GM12801 (cell line): ENCODE measurements at regions not wholly inside any gene's neighbourhood (a gene's known extent, or its start where the extent isn't known, plus 50 kb on each side); places are given as distances from the start of the nearest gene placed in this dataset.

Source experiments
- TF ChIP-seq, protein P1 (sequence below): IDR thresholded peaks from one replicate; pipeline ENCODE4 v1.5.1; 2011; ENCODE audit warnings: control low read depth; ENCODE audit not compliant: insufficient read length; ENCODE audit errors: extremely low read depth

DNA sequence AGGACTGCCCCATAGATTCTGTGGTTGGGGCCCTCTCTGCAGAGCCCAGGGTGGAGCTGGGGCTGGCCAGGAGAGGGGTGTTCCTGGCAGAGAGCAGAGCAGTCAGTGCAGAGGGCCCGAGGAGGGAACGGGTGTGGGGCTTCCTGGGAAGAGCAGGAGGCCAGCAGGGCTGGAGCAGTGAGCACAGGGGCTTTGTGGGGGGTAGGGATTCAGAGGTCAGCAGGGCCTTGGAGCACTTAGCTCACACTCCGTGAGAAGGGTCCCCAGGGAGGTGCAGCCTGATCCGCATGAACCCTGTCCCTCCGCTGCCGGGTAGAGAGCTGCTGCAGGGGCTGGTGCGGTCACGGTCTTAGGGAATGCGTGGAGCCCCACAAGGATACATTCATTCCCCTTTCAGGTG, 113.0 kb upstream of the CIBAR2 start:
- TF ChIP-seq, protein P1, sequence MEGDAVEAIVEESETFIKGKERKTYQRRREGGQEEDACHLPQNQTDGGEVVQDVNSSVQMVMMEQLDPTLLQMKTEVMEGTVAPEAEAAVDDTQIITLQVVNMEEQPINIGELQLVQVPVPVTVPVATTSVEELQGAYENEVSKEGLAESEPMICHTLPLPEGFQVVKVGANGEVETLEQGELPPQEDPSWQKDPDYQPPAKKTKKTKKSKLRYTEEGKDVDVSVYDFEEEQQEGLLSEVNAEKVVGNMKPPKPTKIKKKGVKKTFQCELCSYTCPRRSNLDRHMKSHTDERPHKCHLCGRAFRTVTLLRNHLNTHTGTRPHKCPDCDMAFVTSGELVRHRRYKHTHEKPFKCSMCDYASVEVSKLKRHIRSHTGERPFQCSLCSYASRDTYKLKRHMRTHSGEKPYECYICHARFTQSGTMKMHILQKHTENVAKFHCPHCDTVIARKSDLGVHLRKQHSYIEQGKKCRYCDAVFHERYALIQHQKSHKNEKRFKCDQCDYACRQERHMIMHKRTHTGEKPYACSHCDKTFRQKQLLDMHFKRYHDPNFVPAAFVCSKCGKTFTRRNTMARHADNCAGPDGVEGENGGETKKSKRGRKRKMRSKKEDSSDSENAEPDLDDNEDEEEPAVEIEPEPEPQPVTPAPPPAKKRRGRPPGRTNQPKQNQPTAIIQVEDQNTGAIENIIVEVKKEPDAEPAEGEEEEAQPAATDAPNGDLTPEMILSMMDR: no peak

DNA sequence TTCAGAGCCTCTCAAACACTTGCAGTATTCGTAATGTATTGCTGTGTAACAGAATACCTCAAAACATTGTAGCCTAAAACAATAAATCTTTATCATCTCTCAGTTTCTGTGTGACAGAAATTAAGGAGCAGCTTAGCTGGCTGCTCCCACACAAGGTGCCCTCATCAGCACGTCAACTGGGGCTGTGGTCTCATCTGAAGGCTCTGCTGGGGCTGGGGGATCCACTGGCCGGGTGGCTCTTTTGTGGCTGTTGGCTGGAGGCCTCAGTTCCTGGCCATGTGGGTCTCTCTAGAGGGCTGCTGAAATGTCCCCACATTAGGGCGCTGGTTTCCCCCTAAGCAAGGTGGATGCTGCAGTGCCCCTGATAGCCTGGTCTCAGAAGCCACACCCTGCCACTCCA, 113.4 kb upstream of the CIBAR2 start:
- TF ChIP-seq, protein P1: no peak

DNA sequence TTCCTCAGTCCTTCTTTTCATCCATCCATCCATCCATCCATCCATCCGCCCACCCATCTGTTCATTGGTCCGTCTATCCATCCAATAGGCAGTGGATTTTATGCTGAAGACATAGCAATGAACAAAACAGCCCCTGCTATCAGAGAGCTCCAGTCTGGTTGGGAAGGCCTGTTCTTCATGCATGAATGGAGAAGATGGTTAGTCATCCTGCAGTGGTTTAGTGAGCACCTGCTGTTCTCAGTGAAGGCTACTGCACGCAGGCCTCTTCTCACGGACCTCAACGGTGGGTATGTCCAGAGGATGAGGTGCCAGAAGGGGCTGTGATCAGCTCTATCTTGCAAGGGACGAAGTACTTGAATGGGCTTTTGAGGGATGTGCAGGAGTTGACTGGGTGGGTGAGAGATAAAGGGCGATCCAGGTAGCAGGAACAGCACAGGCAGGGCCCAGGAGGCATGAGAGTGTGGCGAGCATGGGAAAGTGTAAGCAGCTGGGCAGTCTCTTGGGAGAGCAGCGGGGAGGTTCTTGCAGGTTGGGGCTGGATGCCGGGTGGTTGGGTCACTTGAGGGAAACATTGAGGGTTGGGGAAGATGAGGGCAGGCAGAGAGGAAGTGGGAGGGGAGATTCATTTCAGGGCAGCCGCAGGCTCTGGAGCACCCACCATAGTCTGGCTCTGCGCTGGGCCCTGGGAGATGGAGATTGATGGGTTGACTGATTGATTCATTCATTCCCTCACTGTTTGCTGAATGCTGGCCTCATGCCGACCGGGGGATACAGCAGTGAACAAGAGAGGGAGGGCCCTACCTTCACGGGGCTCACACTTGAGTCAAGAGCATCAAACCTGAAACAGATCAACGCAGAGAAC, 115.0 kb upstream of the CIBAR2 start:
- TF ChIP-seq, protein P1: no peak

DNA sequence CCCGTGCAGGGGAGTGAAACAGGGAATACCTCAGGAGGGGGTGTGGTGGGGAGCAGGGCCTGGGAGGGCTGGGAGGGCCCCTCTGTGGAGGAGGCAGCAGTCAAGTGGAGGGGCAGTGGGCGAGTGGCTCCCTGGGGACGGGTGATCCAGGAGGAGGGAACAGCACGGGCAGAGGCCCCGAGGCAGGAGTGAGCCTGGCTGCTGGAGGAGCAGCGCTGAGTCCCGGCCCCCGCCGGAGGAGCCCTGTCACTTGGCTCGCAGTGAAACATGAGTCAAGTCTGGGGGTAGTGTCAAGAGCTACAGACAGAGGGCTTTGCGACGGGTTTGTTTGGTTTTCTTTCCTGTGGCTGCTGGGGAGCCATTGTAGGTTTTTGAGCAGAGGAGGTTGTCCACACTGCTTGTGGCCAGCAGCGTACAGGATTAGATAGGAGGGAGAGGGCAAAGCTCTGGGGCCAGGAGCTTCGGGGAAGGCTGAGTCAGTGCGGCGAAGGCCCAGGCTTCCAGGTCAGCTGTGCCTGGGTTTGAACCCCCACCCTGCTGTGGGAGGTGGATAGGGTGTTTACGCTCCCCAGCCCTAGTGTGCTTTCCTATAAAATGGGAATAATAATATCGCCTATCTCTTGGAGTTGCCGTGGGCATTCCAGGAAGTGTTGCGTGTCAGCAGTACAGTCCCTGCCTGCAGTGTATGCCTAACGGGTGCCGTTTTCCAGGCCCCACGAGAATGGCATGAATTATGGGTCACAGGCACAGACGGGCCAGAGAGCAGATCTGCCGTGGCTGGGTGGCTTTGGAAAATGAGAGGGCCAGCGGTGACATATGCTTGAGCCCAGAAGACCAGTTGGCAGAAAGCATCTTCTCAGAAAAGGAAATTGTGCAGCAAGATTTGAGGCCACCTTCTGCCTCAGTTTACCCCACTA, 115.9 kb upstream of the CIBAR2 start:
- TF ChIP-seq, protein P1: no peak

DNA sequence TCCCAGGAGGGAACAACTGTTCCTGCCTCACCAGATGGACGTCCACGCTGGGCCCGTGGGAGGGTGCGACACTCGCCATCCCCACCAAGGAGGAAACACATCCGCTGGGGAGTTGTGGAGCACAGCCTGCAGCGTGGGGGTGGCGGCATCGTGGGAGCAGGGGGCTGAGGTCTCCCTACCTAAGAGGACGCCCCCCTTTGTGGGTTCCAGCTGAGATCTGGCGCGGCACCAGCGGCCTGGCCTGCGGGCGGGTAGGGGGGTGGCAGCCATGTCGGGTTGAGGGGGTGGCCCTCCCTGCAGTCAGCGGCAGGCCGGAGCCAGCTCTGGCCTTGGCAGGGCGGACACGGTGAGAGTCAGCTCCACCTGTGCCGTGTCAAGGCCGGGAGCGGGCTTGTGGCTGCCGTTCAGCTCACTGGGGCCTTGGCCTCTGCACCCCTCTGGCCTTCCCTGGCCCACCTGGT, 116.7 kb upstream of the CIBAR2 start:
- TF ChIP-seq, protein P1: no peak

DNA sequence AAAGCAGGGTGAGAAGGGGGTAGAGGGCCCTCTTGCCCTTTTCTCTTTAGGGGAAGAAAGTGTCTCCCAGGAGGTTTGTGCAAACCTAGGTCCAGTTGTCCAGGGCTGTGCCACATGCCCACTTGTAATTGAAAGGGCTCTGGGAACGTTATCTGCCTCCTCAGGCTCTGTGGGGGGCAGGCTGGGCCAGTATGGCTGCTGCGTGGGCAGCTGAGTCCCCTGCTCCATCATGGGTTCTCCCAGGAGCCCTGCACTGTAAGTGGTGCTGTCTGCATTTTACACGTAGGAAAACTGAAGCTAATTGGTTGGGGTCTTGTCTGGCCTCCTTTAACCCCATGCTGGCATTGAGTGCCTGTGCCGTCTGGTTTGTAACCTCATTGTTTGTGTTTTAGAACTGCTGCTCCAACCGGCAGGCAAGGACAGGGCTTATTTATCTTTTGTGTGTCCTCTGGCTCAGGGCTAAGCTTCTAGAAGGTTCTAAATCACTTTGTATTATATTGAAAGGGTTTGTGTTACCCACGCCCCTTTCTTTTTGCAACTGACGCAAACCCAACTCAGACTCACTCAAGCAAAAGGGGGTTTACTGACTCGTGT, 117.7 kb upstream of the CIBAR2 start:
- TF ChIP-seq, protein P1: no peak

DNA sequence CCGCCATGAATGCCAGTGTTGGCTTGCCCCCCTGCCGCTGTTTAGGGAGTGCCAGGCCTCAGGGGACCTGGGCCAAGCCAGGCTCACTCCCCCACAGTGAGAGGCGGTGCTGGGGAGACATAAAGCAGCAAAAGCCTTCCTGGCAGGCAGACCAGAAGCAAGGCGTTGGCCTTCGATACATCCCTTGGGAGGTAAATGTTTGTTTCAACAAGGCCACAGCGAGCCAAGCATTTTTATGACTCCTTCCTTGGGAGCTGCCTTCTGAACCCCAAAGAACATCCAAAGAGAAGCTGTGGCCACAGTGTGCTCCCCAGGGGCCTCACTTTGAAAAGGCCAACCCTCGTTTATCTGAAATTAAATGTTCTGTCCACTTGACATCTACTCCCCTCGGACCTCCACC, 119.7 kb upstream of the CIBAR2 start:
- TF ChIP-seq, protein P1: no peak
